T1000 (cell line): ENCODE measurements at regions not wholly inside any gene's neighbourhood (a gene's known extent, or its start where the extent isn't known, plus 50 kb on each side); places are given as distances from the start of the nearest gene placed in this dataset.

Experiments
- DNase-seq: peaks from one replicate; lab custom pipeline; 2025; ENCODE audit warnings: mixed read lengths; lab: John Stamatoyannopoulos, UW

- no peak for DNase-seq
These were observed 281.5 kb downstream of the EN1 start for GRCh38 chr2:118565786-118566540.

- no peak for DNase-seq
These were observed 282.1 kb downstream of the EN1 start for GRCh38 chr2:118565301-118565700.

DNA sequence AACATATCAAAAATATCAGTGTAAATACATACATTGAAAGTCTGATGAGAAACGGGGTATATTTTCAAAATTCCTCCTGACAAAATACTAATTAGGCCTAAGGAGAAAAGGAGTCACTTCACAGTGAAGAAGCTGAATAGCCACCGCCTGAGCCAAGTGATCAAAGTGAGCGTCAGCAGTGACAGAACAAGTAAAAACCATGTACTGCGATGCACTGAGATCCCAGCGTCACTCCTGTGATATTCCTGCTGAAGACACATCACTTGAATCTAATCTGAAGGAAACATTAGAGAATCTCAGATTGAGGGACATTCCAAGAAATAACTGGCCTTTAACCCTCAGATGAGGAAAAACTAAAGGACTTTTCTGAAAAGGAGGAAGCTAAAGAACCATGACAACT, 285.3 kb downstream of the EN1 start:
- DNase-seq, result no peak

- no peak for DNase-seq
These were observed 288.6 kb downstream of the EN1 start for GRCh38 chr2:118558846-118559245.

- no peak for DNase-seq
These were observed 289.7 kb downstream of the EN1 start for GRCh38 chr2:118557791-118558190.

GRCh38 chr2:118557016-118557415, 290.4 kb downstream of the EN1 start:
- no peak for DNase-seq

- no peak for DNase-seq
These were observed 292.8 kb downstream of the EN1 start for GRCh38 chr2:118554616-118555015.

DNA sequence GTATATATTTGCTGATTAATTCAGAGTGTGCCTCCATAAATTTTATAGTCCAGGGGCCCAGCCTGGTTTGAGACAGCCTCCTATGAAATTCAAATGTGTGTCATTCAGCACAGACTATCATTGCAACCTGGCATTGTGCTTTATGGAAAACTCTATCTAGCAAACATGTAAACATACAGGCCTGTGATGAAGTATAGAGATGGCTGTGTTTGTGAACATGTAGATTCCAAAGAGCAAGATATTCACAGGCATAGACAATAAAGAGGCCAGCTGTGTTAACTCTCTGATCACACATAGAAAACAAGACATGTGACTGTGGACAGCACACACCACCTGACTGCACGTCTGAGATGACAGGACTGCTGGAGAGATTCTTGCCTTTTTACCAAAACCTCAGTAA, 297.9 kb downstream of the EN1 start:
- no peak for DNase-seq

DNA sequence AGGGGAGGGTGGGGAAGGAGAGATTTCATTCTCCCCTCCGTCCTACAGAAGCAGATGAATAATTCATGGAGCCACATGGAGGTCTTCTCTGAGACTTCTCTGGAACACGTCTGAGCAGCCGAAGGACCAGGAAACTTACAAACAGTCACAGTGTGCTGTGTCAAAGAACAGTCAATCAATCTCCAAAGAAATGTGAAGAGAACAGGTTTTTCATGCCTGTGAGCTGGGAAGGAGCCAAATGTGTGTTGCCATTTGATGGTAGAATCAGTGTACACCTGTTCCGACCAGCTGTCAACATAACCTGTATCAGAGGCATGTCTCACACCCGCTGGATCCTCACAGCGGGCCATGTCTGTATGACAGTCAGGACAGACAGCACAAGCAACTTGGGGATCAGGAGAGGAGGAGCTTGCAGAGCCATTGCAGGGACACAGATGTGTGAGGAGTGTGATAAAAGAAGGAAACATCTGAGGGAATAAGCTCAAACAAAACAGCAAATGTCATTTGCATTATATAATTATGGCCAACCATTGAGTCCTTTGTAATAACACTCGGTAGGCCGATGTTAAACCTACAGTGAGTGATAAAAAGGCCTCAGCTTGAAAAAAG, 298.5 kb downstream of the EN1 start:
- DNase-seq, result no peak

DNA sequence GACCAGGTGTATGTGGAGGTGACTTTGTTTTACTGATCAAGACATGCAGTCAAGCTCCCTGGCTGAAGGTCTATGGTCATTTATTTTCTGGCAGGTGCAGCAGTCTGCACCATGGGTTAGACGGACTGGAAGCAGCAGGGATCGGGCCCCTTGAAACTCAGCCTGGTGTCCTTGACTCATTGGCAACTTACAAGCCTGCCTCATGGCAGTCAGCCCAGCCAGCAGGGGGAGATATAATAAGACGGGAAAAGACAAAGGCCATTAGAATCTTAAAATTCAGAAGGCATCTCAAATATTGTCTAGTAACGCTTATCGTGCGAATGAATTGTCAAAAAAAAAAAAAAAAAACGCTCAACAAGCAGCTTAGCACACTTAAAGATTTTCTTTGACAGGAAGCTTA, 308.2 kb downstream of the EN1 start:
- DNase-seq, result no peak

DNA sequence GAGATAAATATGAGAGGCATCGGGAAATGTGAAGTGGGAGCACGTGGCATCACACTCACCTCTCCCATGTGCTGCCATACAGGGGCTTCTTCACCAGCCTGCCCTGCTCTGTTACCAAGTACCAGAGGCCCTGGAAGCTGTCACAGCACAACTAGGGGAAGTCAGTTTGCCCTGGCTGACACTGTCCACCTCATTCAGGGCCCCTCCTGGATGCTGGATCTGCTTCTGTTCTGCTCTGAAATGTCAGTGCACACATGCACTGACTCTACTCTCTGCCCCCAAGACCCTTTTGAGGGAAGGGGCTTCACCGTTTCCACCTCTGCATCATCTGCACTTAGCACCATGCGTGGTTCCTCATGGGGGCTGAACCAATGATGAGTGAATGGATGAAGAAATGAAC, 311.1 kb downstream of the EN1 start:
- no peak for DNase-seq

DNA sequence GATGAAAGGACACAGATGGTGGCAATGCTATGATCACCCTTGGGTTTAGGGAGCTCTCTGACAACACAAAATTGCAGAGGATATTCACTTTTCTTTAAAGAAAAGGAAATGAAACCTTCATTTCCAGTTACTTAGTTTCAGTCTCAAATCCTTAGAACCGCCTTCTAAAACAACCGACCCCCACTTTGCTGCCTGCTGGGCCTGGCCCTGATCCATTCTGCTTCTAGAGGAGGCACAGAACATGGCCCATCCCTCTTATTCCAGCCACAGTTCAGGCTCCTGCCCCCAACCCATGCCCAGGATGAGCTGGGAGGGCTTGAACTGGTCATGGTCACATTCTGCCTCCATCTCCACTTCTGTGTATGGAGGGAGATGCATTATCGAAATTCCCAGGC, 311.6 kb downstream of the EN1 start:
- DNase-seq, result no peak

GRCh38 chr2:118535171-118535817, 312.2 kb downstream of the EN1 start:
- no peak for DNase-seq

GRCh38 chr2:118530976-118531375, 316.5 kb downstream of the EN1 start:
- DNase-seq, result no peak

DNA sequence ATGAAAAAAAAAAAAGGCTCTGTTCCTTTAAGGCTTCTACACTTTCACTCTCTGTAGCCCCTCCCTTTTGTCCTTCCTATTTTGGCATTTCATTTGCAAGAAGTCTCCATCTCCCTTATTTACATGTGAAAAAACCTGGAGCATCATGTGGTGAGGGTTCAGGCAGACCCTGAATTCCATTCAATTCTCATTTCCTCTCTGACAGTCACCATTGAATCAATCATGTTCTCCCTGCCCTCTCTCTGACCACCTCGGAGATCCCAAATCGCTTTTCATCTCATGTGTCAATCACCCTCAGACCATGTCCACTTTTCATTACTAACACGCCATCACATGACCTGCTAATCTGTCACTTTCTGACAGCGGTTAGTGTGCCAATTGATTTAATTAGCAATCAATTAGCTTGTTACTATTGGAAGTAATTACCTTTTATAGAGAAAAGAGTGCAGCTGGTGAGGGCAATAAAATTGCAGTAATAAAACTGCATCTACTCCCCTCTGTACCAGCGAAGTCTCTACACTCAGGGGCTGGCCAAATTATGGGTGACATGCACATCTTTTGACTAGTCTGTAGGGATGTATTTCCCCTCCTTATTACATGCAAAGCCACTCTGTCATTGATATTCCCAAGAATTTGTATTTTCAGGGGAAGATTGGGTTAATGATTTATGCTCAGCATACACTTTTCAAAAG, 317.4 kb downstream of the EN1 start:
- DNase-seq, result no peak

DNA sequence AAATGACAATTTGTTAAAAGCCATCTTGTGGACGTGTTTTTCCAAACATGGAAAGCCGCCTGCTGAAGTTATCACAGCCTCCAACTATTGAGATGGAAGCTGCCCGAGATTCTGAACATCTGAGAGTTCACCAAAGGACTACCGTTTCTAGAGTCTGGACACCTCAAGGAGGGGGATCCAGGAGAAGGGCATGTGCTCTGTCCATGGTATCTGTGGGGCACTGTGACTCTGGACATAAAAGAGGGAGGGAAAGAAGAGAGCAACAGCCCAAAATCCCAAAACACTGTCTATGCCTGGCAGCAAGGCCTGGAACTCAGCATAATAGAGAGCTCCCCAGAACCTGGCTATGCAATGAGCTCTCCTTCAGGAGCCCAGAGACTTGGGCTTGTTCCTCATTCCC, 319.9 kb downstream of the EN1 start:
- DNase-seq, result no peak

DNA sequence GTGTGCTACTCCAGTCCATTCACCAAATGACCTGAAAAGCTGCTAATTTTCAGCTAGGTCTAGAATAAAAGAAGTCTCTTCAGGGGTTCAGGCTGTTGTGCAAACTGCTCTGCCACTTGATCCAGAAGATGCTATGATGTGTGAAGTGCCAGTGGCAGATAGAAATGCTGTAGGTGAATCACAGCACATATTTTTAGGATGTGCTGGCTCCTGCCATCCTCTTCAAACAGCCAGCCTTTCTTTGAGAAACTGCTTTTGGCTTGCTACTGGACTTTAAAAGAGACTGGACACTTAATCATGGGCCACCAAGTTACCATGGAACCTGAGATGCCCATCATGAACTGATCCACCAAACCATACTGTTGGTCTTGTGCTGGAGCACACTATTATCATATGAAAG, 322.1 kb downstream of the EN1 start:
- DNase-seq, result no peak

- no peak for DNase-seq
These were observed 322.5 kb downstream of the EN1 start for GRCh38 chr2:118524911-118525310.

DNA sequence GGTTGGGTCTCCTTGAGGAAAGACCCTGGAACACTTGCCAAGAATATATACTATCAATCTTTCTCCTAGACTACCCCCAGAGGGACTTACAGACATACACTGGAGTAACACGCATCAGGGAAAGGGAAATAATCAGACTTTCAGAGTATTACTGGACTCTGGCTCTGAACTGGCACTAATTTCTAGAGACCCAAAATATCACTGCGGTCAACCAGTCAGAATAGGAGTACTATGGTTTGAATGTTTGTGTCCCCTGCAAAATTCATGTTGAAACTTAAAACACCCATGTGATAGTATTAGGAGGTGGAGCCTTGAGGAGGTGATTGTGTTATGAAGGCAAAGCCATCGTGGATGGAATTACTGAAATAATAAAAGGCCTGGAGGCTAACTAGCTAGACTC, 323.7 kb downstream of the EN1 start:
- DNase-seq, result no peak

GRCh38 chr2:118521960-118522359, 325.5 kb downstream of the EN1 start:
- DNase-seq, result no peak

DNA sequence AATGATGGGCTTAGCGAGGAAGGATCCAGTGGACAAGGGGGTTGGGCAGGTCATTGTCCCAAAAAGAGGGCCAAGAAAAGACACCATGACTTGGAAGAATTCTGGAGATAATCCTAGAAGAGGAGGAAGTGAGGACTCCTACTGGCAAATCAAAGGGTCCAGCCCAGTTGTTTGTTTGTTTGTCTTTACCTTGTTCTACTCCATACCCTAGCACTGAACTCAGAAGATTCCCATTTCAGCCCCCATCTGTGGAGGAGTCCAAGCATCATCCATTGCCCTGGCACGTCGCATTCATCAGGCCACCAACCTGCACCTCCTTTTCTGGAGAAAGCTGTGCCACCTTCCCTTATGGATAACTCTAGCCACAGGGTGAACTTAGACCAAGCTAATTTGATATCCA, 326.2 kb downstream of the EN1 start:
- no peak for DNase-seq

DNA sequence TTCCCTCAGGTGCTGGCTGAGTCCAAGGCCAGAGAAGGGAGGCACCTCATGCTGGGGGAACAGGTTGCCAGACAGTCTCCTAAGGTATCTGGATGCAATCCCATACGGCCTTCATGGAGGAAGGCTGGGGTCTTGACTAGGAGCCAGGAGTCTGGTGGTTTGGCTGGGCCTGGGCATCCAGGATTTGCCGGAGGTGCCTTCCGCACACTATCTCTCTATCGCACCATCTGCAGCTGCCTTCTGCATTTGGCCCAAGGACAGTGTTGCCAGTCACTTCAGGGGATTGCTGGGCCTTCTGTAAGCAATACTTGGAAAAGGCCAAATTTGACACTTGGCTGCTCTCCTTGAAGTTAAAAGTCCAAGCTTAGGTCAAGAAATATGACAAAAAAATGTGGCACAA, 327.2 kb downstream of the EN1 start:
- DNase-seq, result no peak

DNA sequence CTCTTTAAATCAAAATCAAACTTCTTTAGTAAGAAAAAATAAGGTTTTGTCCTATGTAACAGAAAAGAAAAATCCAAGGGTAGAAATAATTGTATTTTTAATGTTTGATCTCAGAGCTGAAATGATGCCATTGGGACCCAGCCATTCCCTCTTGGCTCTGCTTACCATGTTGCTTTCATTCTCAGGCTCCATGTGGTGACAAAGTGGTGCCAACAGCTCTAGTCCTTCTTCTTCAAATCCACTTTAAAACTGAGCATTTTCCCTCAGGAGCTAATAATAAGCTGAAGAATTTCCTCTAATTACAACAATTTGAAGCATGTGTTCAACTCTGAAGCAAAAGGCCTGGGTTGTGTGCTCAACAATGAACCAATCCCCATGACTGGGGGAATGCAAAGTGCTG, 327.9 kb downstream of the EN1 start:
- no peak for DNase-seq
